ENCODE measurements at regions not wholly inside any gene's neighbourhood (a gene's known extent, or its start where the extent isn't known, plus 50 kb on each side); places are given as distances from the start of the nearest gene placed in this dataset.
"Not testable (repeated sequence)": the region's sequence is repeated elsewhere in the genome, so short reads cannot be mapped to it uniquely, and the experiment has no call there.

DNA sequence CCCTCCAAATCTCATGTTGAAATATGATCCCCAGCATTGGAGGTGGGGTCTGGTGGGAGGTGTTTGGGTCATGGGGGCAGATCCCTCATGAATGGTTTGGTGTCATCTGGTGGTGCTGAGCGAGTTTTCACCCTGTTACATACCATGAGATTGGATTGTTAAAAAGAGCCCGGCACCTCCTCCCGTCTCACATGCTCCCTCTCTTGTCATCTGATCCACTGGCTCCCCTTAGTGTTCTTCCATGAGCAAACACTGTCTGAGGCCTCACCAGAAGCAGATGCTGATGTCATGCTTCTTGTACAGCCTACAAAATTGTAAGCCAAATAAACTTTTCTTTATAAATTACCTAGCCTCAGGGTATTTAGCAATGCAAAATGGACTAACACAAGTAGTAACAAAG lies 405.0 kb upstream of the SLC39A10 start:
- Histone ChIP-seq H3K27me3 (no peaks in the 10 kb centered on the region), H3K4me1 (no peaks in the 10 kb centered on the region), H3K9me3 (no peaks in the 10 kb centered on the region), H3K36me3 (no peaks in the 10 kb centered on the region), H3K4me3 (no peak overlapping the region), H3K27ac (no peak overlapping the region)
- ATAC-seq (no peak), DNase-seq (no peak)
- in situ Hi-C loops (cut with MboI; ENCODE audit: low sequenced_read_pairs in 4 of 4) (no loop called here), intact Hi-C loops (cut with DNase I; ENCODE audit: low total_unique reads) (no loop called here)
- TF ChIP-seq POLR2A (IDR thresholded peaks at IDR 0.05): no peak
- TF ChIP-seq, protein P1, sequence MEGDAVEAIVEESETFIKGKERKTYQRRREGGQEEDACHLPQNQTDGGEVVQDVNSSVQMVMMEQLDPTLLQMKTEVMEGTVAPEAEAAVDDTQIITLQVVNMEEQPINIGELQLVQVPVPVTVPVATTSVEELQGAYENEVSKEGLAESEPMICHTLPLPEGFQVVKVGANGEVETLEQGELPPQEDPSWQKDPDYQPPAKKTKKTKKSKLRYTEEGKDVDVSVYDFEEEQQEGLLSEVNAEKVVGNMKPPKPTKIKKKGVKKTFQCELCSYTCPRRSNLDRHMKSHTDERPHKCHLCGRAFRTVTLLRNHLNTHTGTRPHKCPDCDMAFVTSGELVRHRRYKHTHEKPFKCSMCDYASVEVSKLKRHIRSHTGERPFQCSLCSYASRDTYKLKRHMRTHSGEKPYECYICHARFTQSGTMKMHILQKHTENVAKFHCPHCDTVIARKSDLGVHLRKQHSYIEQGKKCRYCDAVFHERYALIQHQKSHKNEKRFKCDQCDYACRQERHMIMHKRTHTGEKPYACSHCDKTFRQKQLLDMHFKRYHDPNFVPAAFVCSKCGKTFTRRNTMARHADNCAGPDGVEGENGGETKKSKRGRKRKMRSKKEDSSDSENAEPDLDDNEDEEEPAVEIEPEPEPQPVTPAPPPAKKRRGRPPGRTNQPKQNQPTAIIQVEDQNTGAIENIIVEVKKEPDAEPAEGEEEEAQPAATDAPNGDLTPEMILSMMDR (IDR thresholded peaks at IDR 0.05 in 4 of 5, conservative IDR thresholded peaks at IDR 0.05 in 1 of 5): no peak

DNA sequence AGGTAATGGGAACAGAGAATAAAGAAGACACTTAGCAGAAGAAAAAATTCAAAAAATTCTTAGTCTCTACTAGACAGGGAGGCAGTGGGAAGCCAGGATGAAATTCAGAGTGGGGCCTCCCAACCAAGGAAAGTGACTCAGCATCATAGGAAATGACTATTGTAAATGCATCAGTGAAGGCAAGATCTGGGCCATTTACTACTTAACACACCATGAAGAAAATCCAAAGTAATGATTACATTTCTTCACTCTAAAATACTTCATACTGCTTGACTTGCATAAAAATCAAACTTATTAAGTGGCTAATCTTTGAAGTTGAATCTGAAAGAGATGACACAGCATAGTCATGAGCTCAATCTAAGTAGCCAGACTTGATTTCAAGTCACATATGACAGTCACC lies 405.8 kb upstream of the SLC39A10 start:
- H3K4me1 ChIP-seq: no peaks in the 10 kb centered on the region
- H3K9me3 ChIP-seq: no peaks in the 10 kb centered on the region
- H3K36me3 ChIP-seq: no peaks in the 10 kb centered on the region
- ATAC-seq (no peak), DNase-seq (no peak)
- intact Hi-C loops (cut with DNase I; ENCODE audit: low total_unique reads): no loop called here
- H3K27me3 ChIP-seq: no peaks in the 10 kb centered on the region
- in situ Hi-C loops (cut with MboI; ENCODE audit: low sequenced_read_pairs in 4 of 4): no loop called here
- H3K27ac ChIP-seq: no peak overlapping the region
- TF ChIP-seq POLR2A (IDR thresholded peaks at IDR 0.05): no peak
- TF ChIP-seq, protein P1 (IDR thresholded peaks at IDR 0.05 in 4 of 5, conservative IDR thresholded peaks at IDR 0.05 in 1 of 5): no peak
- H3K4me3 ChIP-seq: no peak overlapping the region

DNA sequence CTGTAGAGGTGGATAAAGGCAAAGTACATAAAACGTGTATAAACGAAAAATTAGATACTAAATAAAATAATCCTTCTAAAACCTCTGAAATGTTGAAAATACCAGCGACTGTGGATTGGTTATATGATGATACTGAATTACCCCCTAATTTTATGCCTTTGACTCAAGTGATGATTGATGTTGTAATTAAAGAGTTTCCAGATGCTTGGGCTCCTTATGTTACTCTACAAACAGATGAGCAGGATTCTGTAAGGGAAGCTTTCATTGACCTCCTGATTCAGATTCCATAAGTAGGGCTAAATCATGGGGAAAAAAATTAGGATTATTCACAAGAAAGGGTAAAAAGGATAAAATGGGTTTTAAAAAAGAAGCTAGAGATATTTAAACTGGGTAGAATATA lies 418.2 kb upstream of the SLC39A10 start:
- Histone ChIP-seq H3K27me3 (no peaks in the 10 kb centered on the region), H3K36me3 (no peaks in the 10 kb centered on the region), H3K4me3 (no peak overlapping the region), H3K27ac (no peak overlapping the region), H3K4me1 (no peaks in the 10 kb centered on the region), H3K9me3 (no peaks in the 10 kb centered on the region)
- TF ChIP-seq POLR2A (IDR thresholded peaks at IDR 0.05): no peak
- TF ChIP-seq, protein P1 (IDR thresholded peaks at IDR 0.05 in 4 of 5, conservative IDR thresholded peaks at IDR 0.05 in 1 of 5): no peak
- in situ Hi-C loops (cut with MboI; ENCODE audit: low sequenced_read_pairs in 4 of 4) (no loop called here), intact Hi-C loops (cut with DNase I; ENCODE audit: low total_unique reads) (no loop called here)
- no peak for DNase-seq
- ATAC-seq: no peak

DNA sequence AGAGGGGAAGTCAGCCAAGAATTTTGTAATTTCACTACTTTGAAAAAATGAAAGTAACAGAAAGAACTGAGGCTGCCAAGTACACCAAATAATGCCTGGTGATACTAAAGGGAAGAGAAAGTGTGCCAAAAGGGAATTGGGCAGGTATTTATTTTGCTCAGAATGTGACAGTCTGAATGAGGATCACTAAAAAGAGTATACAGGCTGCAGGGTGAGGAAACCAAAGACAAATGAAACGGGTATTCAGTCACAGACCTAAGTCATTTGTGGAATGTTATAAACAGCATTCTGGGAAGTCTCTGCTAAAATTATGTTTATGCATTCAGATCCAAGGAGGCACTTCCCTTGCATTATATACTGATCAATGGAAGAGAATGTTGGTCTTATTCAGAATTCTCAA lies 418.6 kb upstream of the SLC39A10 start:
- ATAC-seq (no peak), DNase-seq (no peak)
- H3K27ac ChIP-seq: no peak overlapping the region
- no peak overlapping the region for H3K4me3 ChIP-seq
- no peaks in the 10 kb centered on the region for H3K9me3 ChIP-seq
- H3K36me3 ChIP-seq: no peaks in the 10 kb centered on the region
- intact Hi-C loops (cut with DNase I; ENCODE audit: low total_unique reads): no loop called here
- in situ Hi-C loops (cut with MboI; ENCODE audit: low sequenced_read_pairs in 4 of 4): no loop called here
- TF ChIP-seq, protein P1 (IDR thresholded peaks at IDR 0.05 in 4 of 5, conservative IDR thresholded peaks at IDR 0.05 in 1 of 5): no peak
- TF ChIP-seq POLR2A (IDR thresholded peaks at IDR 0.05): no peak
- no peaks in the 10 kb centered on the region for H3K27me3 ChIP-seq
- H3K4me1 ChIP-seq: no peaks in the 10 kb centered on the region

DNA sequence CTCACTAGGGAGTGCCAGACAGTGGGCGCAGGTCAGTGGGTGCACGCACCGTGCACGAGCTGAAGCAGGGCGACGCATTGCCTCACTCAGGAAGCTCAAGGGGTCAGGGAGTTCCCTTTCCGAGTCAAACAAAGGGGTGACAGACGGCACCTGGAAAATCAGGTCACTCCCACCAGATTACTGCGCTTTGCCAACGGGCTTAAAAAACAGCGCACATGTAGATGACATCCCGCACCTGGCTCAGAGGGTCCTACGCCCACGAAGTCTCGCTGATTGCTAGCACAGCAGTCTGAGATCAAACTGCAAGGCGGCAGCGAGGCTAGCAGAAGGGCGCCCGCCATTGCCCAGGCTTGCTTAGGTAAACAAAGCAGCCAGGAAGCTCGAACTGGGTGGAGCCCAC lies 428.5 kb upstream of the SLC39A10 start:
- intact Hi-C loops (cut with DNase I; ENCODE audit: low total_unique reads); H3K4me1 ChIP-seq; in situ Hi-C loops (cut with MboI; ENCODE audit: low sequenced_read_pairs in 4 of 4); DNase-seq; H3K4me3 ChIP-seq; H3K9me3 ChIP-seq; H3K27ac ChIP-seq; H3K27me3 ChIP-seq; H3K36me3 ChIP-seq; ATAC-seq: not testable (repeated sequence)
